HepG2 (cell line): ENCODE measurements at regions not wholly inside any gene's neighbourhood (a gene's known extent, or its start where the extent isn't known, plus 50 kb on each side); places are given as distances from the start of the nearest gene placed in this dataset.

Experiments used
- ATAC-seq: fragments of 200-7000 bp; cut with Tn5 transposase; 3 replicates; pipeline ENCODE4 v1.9.1; 2020; ENCODE audit warnings: mild to moderate bottlenecking, moderate library complexity
- BruUV-seq: library from RNA; stranded (reverse); fragments of 400-500 nt; replicated peaks from 2 replicates; lab custom pipeline; 2021; lab: Mats Ljungman, UMichigan
- CTCF ChIA-PET: fragments of 300-600 bp; formaldehyde crosslinking; extraction: SDS; loops from one replicate; lab custom pipeline; 2021; ENCODE audit warnings: low total read pairs, inconsistent platforms, low intra/inter-chr PET ratio; lab: Yijun Ruan, JAX
- POLR2A ChIA-PET: fragments of 350-600 bp; sonication (Branson Sonifier 250); formaldehyde crosslinking; loops from one replicate; lab custom pipeline; 2020; ENCODE audit warnings: antibody characterized with exemption, inconsistent platforms; lab: Yijun Ruan, JAX
- DNase-seq: peaks from one replicate; pipeline ENCODE4 v3.0.0-alpha.2; 2015; ENCODE audit warnings: low spot score
- FAIRE-seq: peaks from 3 replicates; lab custom pipeline; 2011; peaks lifted over from hg19 to GRCh38; lab: Jason Lieb, UNC
- H2AFZ ChIP-seq: one replicate; pipeline ENCODE4 v1.6.1; 2011; ENCODE audit warnings: low read length, inconsistent platforms
- H3K27ac ChIP-seq: fragments of 300-600 bp; 3 replicates; pipeline ENCODE4 v1.8.0; 2011; ENCODE audit warnings: mixed run types, mild to moderate bottlenecking, mixed read lengths, low read length, inconsistent platforms; ENCODE audit not compliant: insufficient read depth; ENCODE audit errors: extremely low read length
- H3K27me3 ChIP-seq, 2 experiments: fragments of 200-600 bp in 1 of 2; 2 replicates in 1 of 2; 3 replicates in 1 of 2; pipeline versions ENCODE4 v1.6.0 to v1.8.0; 2011; ENCODE audit warnings: low read length in 2 of 2, mild to moderate bottlenecking in 2 of 2, moderate library complexity in 2 of 2, inconsistent platforms in 1 of 2; ENCODE audit not compliant: insufficient read depth in 2 of 2, control insufficient read depth in 1 of 2
- H3K36me3 ChIP-seq, 2 experiments: fragments of 200-600 bp in 1 of 2; replicated peaks in 1 of 2; 2 replicates in 1 of 2; 3 replicates in 1 of 2; pipeline versions ENCODE4 v1.5.1 to v1.8.0; 2011; ENCODE audit warnings: low read length in 2 of 2, inconsistent platforms in 1 of 2; ENCODE audit not compliant: insufficient read depth in 2 of 2, control insufficient read depth in 1 of 2
- H3K4me1 ChIP-seq: 2 replicates; pipeline ENCODE4 v1.5.1; 2012; ENCODE audit warnings: low read length, inconsistent platforms; ENCODE audit not compliant: insufficient read depth
- H3K4me2 ChIP-seq: 2 replicates; pipeline ENCODE4 v1.6.0; 2011; ENCODE audit warnings: low read depth, low read length, inconsistent platforms
- H3K4me3 ChIP-seq, 3 experiments: fragments of 200-600 bp in 1 of 3; sonication (generic), shearing (Covaris generic) in 1 of 3; replicated peaks in 1 of 3; 2 replicates each; pipeline ENCODE4 v1.5.1; 2011 to 2016; ENCODE audit warnings: low read length in 3 of 3, inconsistent platforms in 2 of 3, low read depth in 2 of 3, mild to moderate bottlenecking in 2 of 3, control low read depth in 1 of 3, mixed read lengths in 1 of 3; ENCODE audit not compliant: insufficient read depth in 1 of 3
- H3K79me2 ChIP-seq: one replicate; pipeline ENCODE4 v1.6.1; 2011; ENCODE audit warnings: low read length, inconsistent platforms; ENCODE audit not compliant: insufficient read depth
- H3K9ac ChIP-seq: 2 replicates; pipeline ENCODE4 v1.6.0; 2011; ENCODE audit warnings: mild to moderate bottlenecking, low read depth, low read length, inconsistent platforms; ENCODE audit not compliant: insufficient read depth
- H3K9me3 ChIP-seq: 2 replicates; pipeline ENCODE4 v1.5.1; 2012; ENCODE audit warnings: mild to moderate bottlenecking, low read length
- H4K20me1 ChIP-seq: 2 replicates; pipeline ENCODE4 v1.6.0; 2011; ENCODE audit warnings: inconsistent platforms, mild to moderate bottlenecking, low read length, moderate library complexity; ENCODE audit not compliant: insufficient read depth
- FOXJ3 ChIP-seq: sonication (generic); formaldehyde crosslinking; IDR thresholded peaks from 2 replicates; pipeline ENCODE4 v1.4.0; 2020; ENCODE audit warnings: missing genetic modification reagents, mild to moderate bottlenecking, borderline replicate concordance
- HOXA9 ChIP-seq: sonication (generic); formaldehyde crosslinking; IDR thresholded peaks from 2 replicates; pipeline ENCODE4 v1.8.1; 2022; ENCODE audit warnings: missing genetic modification reagents, mild to moderate bottlenecking, moderate library complexity, borderline replicate concordance
- MIER2 ChIP-seq: IDR thresholded peaks from 2 replicates; pipeline ENCODE4 v1.6.1; 2016; ENCODE audit warnings: missing biosample characterization, missing genetic modification reagents
- MTA1 ChIP-seq: sonication (generic); formaldehyde crosslinking; IDR thresholded peaks from 2 replicates; pipeline ENCODE4 v1.4.0; 2020; ENCODE audit warnings: missing genetic modification reagents, mild to moderate bottlenecking, borderline replicate concordance
- NCOR1 ChIP-seq: fragments of 200-600 bp; sonication (generic); IDR thresholded peaks from 2 replicates; pipeline ENCODE4 v1.7.0; 2017; ENCODE audit warnings: antibody characterized with exemption, low read length, borderline replicate concordance
- ZNF607 ChIP-seq: sonication (generic); formaldehyde crosslinking; IDR thresholded peaks from 2 replicates; pipeline ENCODE4 v1.5.1; 2020; ENCODE audit warnings: missing genetic modification reagents, mild to moderate bottlenecking, borderline replicate concordance
- ZSCAN21 ChIP-seq: sonication (generic); formaldehyde crosslinking; IDR thresholded peaks from 2 replicates; pipeline ENCODE4 v1.8.0; 2022; ENCODE audit warnings: mild to moderate bottlenecking, missing genetic modification reagents, moderate library complexity, borderline replicate concordance
- WGBS: methylation state at CpG from one replicate; pipeline ENCODE4 v1.1.6; 2017; ENCODE audit warnings: low lambda C conversion rate; 5-methylcytosine and 5-hydroxymethylcytosine counted together
- in situ Hi-C: cut with HindIII; loops from 2 replicates; pipeline ENCODE4 v1.10.0; 2017; ENCODE audit warnings: low pct_unique_long_range_greater_than_20kb; ENCODE audit not compliant: extremely low pct_ligation_motif_present
- intact Hi-C: fragments of 100-400 bp; cut with micrococcal nuclease; formaldehyde crosslinking; loops from one replicate; pipeline ENCODE4 v1.10.0; 2022; ENCODE audit not compliant: unreplicated experiment
- TF ChIP-seq, protein P1 (sequence below), 2 experiments: IDR thresholded peaks; 2 replicates each; pipeline ENCODE4 v1.6.1; 2011 to 2012; ENCODE audit warnings: low read length in 2 of 2, borderline replicate concordance in 1 of 2, low read depth in 1 of 2, mild to moderate bottlenecking in 1 of 2, moderate library complexity in 1 of 2

DNA sequence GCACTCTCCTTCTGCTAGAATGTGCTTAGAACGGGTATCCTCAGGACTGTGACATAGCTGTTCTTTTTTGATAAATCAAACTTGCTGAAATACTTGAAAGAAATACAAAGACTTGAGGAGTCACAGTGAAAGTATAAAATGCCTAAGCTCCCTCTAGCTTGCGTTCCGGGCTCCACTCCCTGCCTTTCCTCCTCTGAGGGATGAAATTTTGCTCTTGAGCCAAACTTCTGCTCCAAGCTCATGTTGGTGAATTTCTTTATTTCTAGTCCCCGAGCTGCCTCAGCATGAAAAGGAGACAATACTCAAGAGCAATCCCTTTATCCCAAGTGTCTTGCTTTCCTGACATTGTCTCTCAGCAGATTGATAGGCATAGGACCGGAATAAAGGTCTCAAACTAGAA lies 499.6 kb upstream of the ADARB2 start:
- Histone ChIP-seq H3K36me3 (no peaks in the 10 kb centered on the region), H3K27me3 (no peaks in the 10 kb centered on the region), H3K4me1 (no peaks in the 10 kb centered on the region), H3K4me3 (no peak overlapping the region), H3K9me3 (no peaks in the 10 kb centered on the region), H2AFZ (no peak overlapping the region), H3K9ac (no peak overlapping the region), H3K79me2 (no peaks in the 10 kb centered on the region), H3K4me2 (no peak overlapping the region), H3K27ac (no peak overlapping the region), H4K20me1 (no peaks in the 10 kb centered on the region)
- in situ Hi-C loops (no loop called here), intact Hi-C loops (no loop called here)
- no peak for TF ChIP-seq ZNF607 (CRISPR knock-in tag)
- no peak for TF ChIP-seq MTA1 (CRISPR knock-in tag)
- no peak for TF ChIP-seq NCOR1
- TF ChIP-seq ZSCAN21 = no peak
- ChIA-PET POLR2A (no interaction called here), CTCF (no interaction called here)
- BruUV-seq = no TSS peak
- DNase-seq = no peak
- 29% methylated on average over 5 of the region's 5 CpGs for WGBS
- no peak for FAIRE-seq
- no peak for ATAC-seq

DNA sequence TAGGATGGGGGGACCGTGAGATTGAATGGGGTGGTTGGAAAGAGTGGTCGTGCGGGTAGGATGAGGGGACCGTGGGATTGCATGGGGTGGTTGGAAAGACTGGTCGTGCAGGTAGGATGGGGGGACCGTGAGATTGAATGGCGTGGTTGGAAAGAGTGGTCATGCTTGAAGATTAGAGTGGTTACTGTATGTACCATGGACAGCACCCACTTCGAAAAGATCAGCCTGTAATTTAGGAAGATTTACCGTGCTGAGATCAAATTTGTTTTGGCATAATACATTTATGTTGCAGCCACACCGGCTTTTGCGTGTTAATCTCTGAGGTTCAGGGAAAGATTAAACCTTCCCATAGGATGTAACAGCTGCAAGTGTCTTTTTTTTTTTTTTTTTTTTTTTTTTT lies 495.2 kb upstream of the ADARB2 start:
- Histone ChIP-seq H3K79me2 (no peaks in the 10 kb centered on the region), H3K4me1 (no peaks in the 10 kb centered on the region), H2AFZ (no peak overlapping the region), H3K9ac (no peak overlapping the region), H3K9me3 (no peaks in the 10 kb centered on the region), H3K4me3 (no peak overlapping the region), H3K4me2 (no peak overlapping the region), H3K27ac (no peak overlapping the region), H3K36me3 (no peaks in the 10 kb centered on the region)
- CTCF ChIA-PET = no interaction called here
- intact Hi-C loops = no loop called here
- WGBS = 20% methylated on average over 11 of the region's 11 CpGs
- TF ChIP-seq MIER2 = 0 out of 2 replicates have a peak, but pooled peaks have one; percentile 58
- no peak for TF ChIP-seq HOXA9
- TF ChIP-seq, protein P1, sequence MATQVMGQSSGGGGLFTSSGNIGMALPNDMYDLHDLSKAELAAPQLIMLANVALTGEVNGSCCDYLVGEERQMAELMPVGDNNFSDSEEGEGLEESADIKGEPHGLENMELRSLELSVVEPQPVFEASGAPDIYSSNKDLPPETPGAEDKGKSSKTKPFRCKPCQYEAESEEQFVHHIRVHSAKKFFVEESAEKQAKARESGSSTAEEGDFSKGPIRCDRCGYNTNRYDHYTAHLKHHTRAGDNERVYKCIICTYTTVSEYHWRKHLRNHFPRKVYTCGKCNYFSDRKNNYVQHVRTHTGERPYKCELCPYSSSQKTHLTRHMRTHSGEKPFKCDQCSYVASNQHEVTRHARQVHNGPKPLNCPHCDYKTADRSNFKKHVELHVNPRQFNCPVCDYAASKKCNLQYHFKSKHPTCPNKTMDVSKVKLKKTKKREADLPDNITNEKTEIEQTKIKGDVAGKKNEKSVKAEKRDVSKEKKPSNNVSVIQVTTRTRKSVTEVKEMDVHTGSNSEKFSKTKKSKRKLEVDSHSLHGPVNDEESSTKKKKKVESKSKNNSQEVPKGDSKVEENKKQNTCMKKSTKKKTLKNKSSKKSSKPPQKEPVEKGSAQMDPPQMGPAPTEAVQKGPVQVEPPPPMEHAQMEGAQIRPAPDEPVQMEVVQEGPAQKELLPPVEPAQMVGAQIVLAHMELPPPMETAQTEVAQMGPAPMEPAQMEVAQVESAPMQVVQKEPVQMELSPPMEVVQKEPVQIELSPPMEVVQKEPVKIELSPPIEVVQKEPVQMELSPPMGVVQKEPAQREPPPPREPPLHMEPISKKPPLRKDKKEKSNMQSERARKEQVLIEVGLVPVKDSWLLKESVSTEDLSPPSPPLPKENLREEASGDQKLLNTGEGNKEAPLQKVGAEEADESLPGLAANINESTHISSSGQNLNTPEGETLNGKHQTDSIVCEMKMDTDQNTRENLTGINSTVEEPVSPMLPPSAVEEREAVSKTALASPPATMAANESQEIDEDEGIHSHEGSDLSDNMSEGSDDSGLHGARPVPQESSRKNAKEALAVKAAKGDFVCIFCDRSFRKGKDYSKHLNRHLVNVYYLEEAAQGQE (IDR thresholded peaks at IDR 0.05; ENCODE audit: borderline replicate concordance in 1 of 2, low read depth in 1 of 2, low read length in 2 of 2) = peak; percentile 21 to 87
- TF ChIP-seq FOXJ3 (CRISPR knock-in tag) = no peak
- TF ChIP-seq, all 625 proteins: peak for 2
- no TSS peak for BruUV-seq
- no peak for ATAC-seq
- POLR2A ChIA-PET = no interaction called here
- H4K20me1 ChIP-seq = no peaks in the 10 kb centered on the region
- no peak for DNase-seq
- no peaks in the 10 kb centered on the region for H3K27me3 ChIP-seq
- in situ Hi-C loops = no loop called here
- FAIRE-seq = no peak
